Activated naive CD4-positive, alpha-beta T cell treated with anti-CD3 and anti-CD28 coated beads for 36 hours (primary cell): ENCODE measurements at regions not wholly inside any gene's neighbourhood (a gene's known extent, or its start where the extent isn't known, plus 50 kb on each side); places are given as distances from the start of the nearest gene placed in this dataset.

Experiments used
- CTCF ChIA-PET: fragments of 350-600 bp; sonication (Branson Sonifier 250); formaldehyde crosslinking; loops from one replicate; lab custom pipeline; 2021; ENCODE audit warnings: antibody characterized with exemption; lab: Charles Lee
- DNase-seq: peaks from one replicate; pipeline ENCODE4 v3.0.0-alpha.2; 2020
- H3K27ac Mint-ChIP-seq: one replicate; pipeline ENCODE4 v1.8.0; 2021; ENCODE audit warnings: mild to moderate bottlenecking, mixed read lengths
- H3K27me3 Mint-ChIP-seq: one replicate; pipeline ENCODE4 v1.8.0; 2021; ENCODE audit warnings: low read depth, mixed read lengths
- H3K36me3 Mint-ChIP-seq: one replicate; pipeline ENCODE4 v1.8.0; 2021; ENCODE audit warnings: low read depth, mixed read lengths
- H3K4me1 Mint-ChIP-seq: one replicate; pipeline ENCODE4 v1.8.0; 2021; ENCODE audit warnings: low read depth, mixed read lengths
- H3K4me3 Mint-ChIP-seq: one replicate; pipeline ENCODE4 v1.8.0; 2021; ENCODE audit warnings: mild to moderate bottlenecking, moderate library complexity, mixed read lengths
- H3K9me3 Mint-ChIP-seq: one replicate; pipeline ENCODE4 v1.8.0; 2021; ENCODE audit warnings: mixed read lengths
- intact Hi-C: fragments of 100-400 bp; cut with micrococcal nuclease; formaldehyde crosslinking; loops from one replicate; pipeline ENCODE4 v1.15.1; 2023

GRCh38 chr5:124842725-124843595 lies 96.5 kb upstream of the ZNF608 start:
- Mint-ChIP-seq H3K27me3 (no peaks in the 10 kb centered on the region), H3K36me3 (no peaks in the 10 kb centered on the region), H3K27ac (no peak overlapping the region), H3K4me3 (no peak overlapping the region), H3K9me3 (peaks cover 3% of the 10 kb centered on the region), H3K4me1 (no peaks in the 10 kb centered on the region)
- intact Hi-C loops: no loop called here
- DNase-seq: no peak
- CTCF ChIA-PET: no interaction called here

- H3K4me3 Mint-ChIP-seq: no peak overlapping the region
- DNase-seq: no peak
- H3K27me3 Mint-ChIP-seq: no peaks in the 10 kb centered on the region
- no peaks in the 10 kb centered on the region for H3K36me3 Mint-ChIP-seq
- CTCF ChIA-PET: no interaction called here
- no peak overlapping the region for H3K27ac Mint-ChIP-seq
- H3K4me1 Mint-ChIP-seq: no peaks in the 10 kb centered on the region
- H3K9me3 Mint-ChIP-seq: peaks cover 3% of the 10 kb centered on the region
- intact Hi-C loops: no loop called here
Measured at GRCh38 chr5:124843596-124843899, 97.1 kb upstream of the ZNF608 start.

DNA sequence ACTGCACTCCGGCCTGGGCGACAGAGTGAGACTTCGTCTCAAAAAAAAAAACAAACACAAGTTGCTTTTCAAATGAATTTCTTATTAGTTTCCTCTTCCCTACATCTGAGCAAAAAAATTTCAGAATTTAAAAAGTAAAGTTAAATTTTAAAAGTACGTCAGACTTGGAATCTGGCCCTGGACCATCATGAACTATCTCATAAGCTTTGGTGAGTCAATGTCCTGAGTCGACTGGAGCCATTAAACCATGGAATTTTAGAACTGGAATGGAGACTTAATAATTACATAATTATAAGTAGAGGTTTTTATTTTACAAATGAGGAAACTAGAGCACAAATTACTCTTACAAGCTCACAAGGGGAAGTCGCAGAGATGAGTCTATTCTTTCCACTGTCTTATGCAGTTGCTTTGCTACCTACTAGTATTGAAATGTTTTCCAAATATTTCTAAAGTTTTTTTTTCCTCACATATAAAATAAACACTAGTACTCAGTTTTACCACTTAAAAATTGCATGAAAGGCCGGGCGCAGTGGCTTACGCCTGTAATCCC lies 98.0 kb upstream of the ZNF608 start:
- no peak overlapping the region for H3K4me3 Mint-ChIP-seq
- CTCF ChIA-PET: no interaction called here
- no peak for DNase-seq
- no peak overlapping the region for H3K27ac Mint-ChIP-seq
- no peaks in the 10 kb centered on the region for H3K36me3 Mint-ChIP-seq
- no peaks in the 10 kb centered on the region for H3K4me1 Mint-ChIP-seq
- no peaks in the 10 kb centered on the region for H3K27me3 Mint-ChIP-seq
- peaks cover 3% of the 10 kb centered on the region for H3K9me3 Mint-ChIP-seq
- intact Hi-C loops: no loop called here

- DNase-seq: no peak
- intact Hi-C loops: no loop called here
- no peak overlapping the region for H3K27ac Mint-ChIP-seq
- H3K4me3 Mint-ChIP-seq: no peak overlapping the region
- CTCF ChIA-PET: no interaction called here
- no peaks in the 10 kb centered on the region for H3K36me3 Mint-ChIP-seq
- no peaks in the 10 kb centered on the region for H3K4me1 Mint-ChIP-seq
- H3K27me3 Mint-ChIP-seq: no peaks in the 10 kb centered on the region
- H3K9me3 Mint-ChIP-seq: peaks cover 3% of the 10 kb centered on the region
Measured at GRCh38 chr5:124847907-124848306, 101.5 kb upstream of the ZNF608 start.

DNA sequence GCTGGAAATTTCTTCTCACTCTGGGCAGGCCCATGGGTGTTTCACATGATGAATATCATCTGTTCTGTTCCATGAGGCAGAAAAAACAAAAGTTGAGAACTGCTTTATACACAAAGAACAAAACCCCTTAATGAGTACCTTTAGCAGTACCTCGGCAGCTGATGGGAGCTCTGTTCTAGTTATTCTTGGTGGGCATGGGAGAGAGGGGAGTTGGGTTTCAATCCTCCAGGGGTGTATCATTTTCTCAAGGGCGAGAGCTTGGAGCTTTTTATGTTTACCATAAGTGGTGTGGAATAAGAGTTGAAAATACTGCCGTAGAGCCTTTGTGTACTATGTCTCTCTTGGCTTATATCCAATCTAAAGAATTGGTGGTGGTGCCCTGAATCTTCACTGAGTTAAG lies 103.3 kb upstream of the ZNF608 start:
- no peak overlapping the region for H3K4me3 Mint-ChIP-seq
- H3K4me1 Mint-ChIP-seq: no peaks in the 10 kb centered on the region
- no peaks in the 10 kb centered on the region for H3K36me3 Mint-ChIP-seq
- CTCF ChIA-PET: no interaction called here
- H3K27ac Mint-ChIP-seq: no peak overlapping the region
- H3K9me3 Mint-ChIP-seq: peaks cover 3% of the 10 kb centered on the region
- intact Hi-C loops: no loop called here
- no peaks in the 10 kb centered on the region for H3K27me3 Mint-ChIP-seq
- no peak for DNase-seq

- intact Hi-C loops: no loop called here
- Mint-ChIP-seq H3K27ac (no peak overlapping the region), H3K36me3 (no peaks in the 10 kb centered on the region), H3K9me3 (no peaks in the 10 kb centered on the region), H3K27me3 (peaks cover 7% of the 10 kb centered on the region), H3K4me1 (no peaks in the 10 kb centered on the region), H3K4me3 (no peak overlapping the region)
- CTCF ChIA-PET: no interaction called here
- DNase-seq: no peak
Measured at GRCh38 chr5:124856726-124857125, 110.3 kb upstream of the ZNF608 start.

GRCh38 chr5:124858612-124859011 lies 112.2 kb upstream of the ZNF608 start:
- Mint-ChIP-seq H3K9me3 (no peaks in the 10 kb centered on the region), H3K27me3 (peaks cover 7% of the 10 kb centered on the region), H3K27ac (no peak overlapping the region), H3K36me3 (no peaks in the 10 kb centered on the region), H3K4me3 (no peak overlapping the region), H3K4me1 (no peaks in the 10 kb centered on the region)
- CTCF ChIA-PET: no interaction called here
- intact Hi-C loops: no loop called here
- no peak for DNase-seq

DNA sequence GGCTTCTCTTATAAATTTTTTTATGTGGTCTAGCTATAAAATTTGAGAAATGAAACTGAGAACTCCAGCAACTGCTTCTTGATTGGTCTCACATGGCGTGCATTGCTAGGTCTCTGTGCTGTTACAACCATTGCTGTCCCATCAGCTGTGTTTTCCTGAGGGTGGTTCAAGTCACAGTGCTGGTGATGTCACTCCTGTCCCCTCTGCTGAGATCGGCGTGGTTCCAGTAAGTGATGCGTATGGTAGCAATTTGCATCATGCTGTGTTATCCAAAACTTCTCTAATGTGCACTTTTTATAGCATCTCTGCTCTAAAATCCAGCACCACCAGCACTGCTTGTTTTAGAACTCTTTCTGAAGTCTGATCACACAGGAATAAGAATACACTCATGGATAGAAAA lies 112.6 kb upstream of the ZNF608 start:
- H3K4me3 Mint-ChIP-seq: no peak overlapping the region
- CTCF ChIA-PET: no interaction called here
- DNase-seq: no peak
- H3K9me3 Mint-ChIP-seq: no peaks in the 10 kb centered on the region
- H3K27ac Mint-ChIP-seq: no peak overlapping the region
- peaks cover 7% of the 10 kb centered on the region for H3K27me3 Mint-ChIP-seq
- H3K4me1 Mint-ChIP-seq: no peaks in the 10 kb centered on the region
- intact Hi-C loops: no loop called here
- H3K36me3 Mint-ChIP-seq: no peaks in the 10 kb centered on the region

- H3K27me3 Mint-ChIP-seq: peaks cover 7% of the 10 kb centered on the region
- CTCF ChIA-PET: no interaction called here
Measured at GRCh38 chr5:124859556-124860290, 113.3 kb upstream of the ZNF608 start.

DNA sequence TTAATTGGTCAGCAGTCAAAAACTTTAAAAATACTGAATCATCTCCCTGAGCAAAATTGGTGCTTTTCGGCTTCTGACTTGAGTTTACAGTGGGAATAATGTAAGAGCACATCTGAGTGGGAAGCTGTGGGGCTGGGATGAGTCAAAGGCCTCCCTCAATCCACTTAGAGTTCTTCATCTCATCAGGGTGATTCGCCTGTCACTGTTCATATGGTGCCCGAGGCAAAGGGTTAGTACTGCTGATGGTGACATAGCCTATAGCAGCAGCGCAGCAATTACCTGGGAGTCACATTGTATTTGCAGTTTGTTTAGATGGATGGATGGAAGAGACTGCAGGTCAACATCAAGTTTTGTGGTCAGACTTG lies 113.8 kb upstream of the ZNF608 start:
- H3K36me3 Mint-ChIP-seq: no peaks in the 10 kb centered on the region
- H3K27ac Mint-ChIP-seq: no peak overlapping the region
- peaks cover 7% of the 10 kb centered on the region for H3K27me3 Mint-ChIP-seq
- intact Hi-C loops: no loop called here
- CTCF ChIA-PET: no interaction called here
- H3K4me1 Mint-ChIP-seq: no peaks in the 10 kb centered on the region
- DNase-seq: no peak
- H3K4me3 Mint-ChIP-seq: no peak overlapping the region
- H3K9me3 Mint-ChIP-seq: peaks cover 2% of the 10 kb centered on the region

More at GRCh38 chr5:124859556-124860290, 113.3 kb upstream of the ZNF608 start:
- Mint-ChIP-seq H3K36me3 (no peaks in the 10 kb centered on the region), H3K27ac (no peak overlapping the region), H3K4me1 (no peaks in the 10 kb centered on the region), H3K9me3 (no peaks in the 10 kb centered on the region), H3K4me3 (no peak overlapping the region)
- intact Hi-C loops: no loop called here
- DNase-seq: no peak

GRCh38 chr5:124865066-124865465 lies 118.6 kb upstream of the ZNF608 start:
- intact Hi-C loops: no loop called here

DNA sequence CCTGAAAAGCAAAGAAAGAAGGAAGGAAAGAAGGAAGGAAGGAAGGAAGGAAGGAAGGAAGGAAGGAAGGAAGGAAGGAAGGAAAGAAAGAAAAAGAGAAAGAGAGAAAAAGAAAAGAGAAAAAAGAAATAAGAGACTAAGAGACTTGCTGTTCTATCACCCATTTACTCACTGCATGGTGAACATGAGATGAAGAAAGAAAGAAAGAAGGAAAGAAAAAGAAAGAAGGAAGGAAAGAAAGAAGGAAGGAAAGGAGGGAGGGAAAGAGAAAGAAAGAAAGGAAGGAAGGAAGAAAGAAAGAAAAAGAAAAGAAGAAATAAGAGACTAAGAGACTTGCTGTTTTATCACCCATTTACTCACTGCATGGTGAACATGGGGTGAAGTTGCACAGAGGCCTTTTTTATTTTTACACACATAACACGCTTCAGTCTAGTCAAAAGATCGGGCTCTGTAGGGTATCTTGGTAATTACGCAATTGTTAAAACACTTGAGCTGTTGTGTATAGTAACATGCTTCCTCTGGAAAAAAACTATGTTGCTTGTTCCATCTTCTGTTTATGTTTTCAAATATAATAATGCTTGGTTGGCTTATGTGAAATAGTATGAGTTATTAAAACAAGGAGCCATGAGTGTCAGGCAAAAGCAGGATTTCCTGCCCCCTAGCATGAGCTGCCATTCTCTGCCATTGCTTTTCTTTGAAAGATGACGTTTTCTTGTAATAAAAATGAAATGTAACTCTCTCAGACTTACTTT lies 119.3 kb upstream of the ZNF608 start:
- Mint-ChIP-seq H3K27me3 (peaks cover 3% of the 10 kb centered on the region), H3K27ac (no peak overlapping the region), H3K4me1 (peaks cover 2% of the 10 kb centered on the region), H3K36me3 (no peaks in the 10 kb centered on the region), H3K9me3 (peaks cover 8% of the 10 kb centered on the region), H3K4me3 (no peak overlapping the region)
- intact Hi-C loops: no loop called here
- CTCF ChIA-PET: no interaction called here
- no peak for DNase-seq

More at GRCh38 chr5:124865066-124865465, 118.6 kb upstream of the ZNF608 start:
- H3K27me3 Mint-ChIP-seq: peaks cover 3% of the 10 kb centered on the region
- H3K27ac Mint-ChIP-seq: no peak overlapping the region
- H3K4me3 Mint-ChIP-seq: no peak overlapping the region
- peaks cover 8% of the 10 kb centered on the region for H3K9me3 Mint-ChIP-seq
- no peak for DNase-seq
- CTCF ChIA-PET: no interaction called here
- H3K36me3 Mint-ChIP-seq: no peaks in the 10 kb centered on the region
- peaks cover 2% of the 10 kb centered on the region for H3K4me1 Mint-ChIP-seq
